ENCODE measurements at regions not wholly inside any gene's neighbourhood (a gene's known extent, or its start where the extent isn't known, plus 50 kb on each side); places are given as distances from the start of the nearest gene placed in this dataset.

DNA sequence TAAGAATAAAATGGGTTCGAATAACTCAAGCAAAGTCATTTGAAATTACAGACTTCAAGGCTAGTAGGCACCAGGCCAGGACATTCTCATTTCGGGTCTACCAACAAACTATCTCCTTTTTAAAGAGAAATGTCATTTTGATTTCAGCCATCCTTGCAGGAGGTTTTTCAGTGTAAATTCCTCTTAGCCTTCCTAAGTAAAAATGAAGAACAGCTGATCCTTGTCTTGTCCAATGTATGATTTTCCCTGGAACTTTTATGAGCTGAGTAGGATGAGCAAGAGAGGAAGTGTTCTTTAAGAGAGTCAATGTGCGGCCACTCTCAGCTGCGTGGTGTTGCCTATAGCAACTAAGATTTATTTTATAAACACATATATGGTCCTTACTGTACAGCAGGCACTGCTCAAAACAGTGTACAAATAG, 110.1 kb downstream of the PLCE1 start:
- no peak for TF ChIP-seq POLR2AphosphoS5 (IDR thresholded peaks at IDR 0.05; ENCODE audit: low read depth, low read length)
- TF ChIP-seq POLR2A (IDR thresholded peaks at IDR 0.05; ENCODE audit: low read depth, low read length), result no peak
